Activated CD8-positive, alpha-beta memory T cell treated with anti-CD3 and anti-CD28 coated beads, Interleukin-2, amount 50 U/mL, for 48 hours (primary cell): ENCODE measurements at regions not wholly inside any gene's neighbourhood (a gene's known extent, or its start where the extent isn't known, plus 50 kb on each side); places are given as distances from the start of the nearest gene placed in this dataset.

Experiments
- DNase-seq: peaks from one replicate; pipeline ENCODE4 v3.0.0-alpha.2; 2020

DNA sequence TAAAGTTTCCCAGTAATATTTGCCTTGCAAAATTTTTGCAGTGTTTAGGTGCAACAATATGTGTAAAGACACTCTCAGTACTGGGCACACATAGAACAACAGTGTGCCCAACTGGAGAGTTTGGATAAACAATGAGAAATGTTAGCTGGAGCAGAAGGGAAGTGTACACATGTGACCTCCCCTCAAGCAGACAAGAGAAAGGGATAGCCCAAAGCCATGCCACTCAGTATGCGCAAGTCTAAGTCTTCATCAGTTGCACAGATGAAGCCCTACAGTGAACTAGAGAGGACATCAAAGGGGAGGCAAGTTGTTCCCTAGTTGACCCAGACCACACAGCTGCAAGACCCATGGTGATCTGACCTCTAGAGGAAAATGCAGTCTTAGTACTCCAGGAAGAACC, 97.9 kb upstream of the CDH11 start:
- no peak for DNase-seq

DNA sequence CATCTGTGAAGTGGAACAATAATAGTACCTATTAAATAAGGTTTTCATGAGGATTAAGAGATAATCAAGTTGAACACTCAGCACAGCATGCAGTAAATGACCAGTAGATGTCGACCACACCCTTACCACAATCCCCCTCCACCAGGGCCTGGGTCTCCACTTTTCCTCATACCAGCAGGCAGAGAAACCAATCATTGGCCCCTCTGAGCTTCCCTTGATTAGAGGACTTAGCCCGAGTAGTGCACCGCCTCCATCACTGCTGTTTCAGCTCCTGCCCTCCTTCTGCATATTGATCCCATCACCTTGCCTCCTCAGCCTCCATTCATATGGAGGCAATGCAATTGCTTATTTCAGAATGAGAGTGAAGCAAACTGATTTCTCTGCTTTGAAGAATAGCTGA, 96.5 kb upstream of the CDH11 start:
- no peak for DNase-seq

GRCh38 chr16:65213866-65214595, 92.2 kb upstream of the CDH11 start:
- DNase-seq = no peak

DNA sequence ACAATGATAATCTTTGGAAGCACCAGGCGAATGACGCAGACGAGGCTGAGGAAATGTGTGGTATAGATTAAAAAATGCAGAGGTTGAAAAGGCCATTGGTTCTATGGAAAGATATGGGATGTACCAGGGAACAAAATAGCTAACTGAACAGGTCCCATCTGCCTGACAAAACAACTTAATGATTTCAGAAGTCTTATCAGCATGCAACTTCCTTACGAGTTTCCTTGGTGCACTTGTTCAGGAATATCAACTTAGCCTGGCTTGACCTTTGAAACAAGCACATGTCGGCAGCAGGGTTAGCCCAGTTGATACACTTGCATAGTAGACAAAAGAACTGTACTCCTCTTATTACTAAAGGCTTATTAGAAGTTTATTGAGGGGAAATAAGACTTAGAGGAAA, 90.9 kb upstream of the CDH11 start:
- no peak for DNase-seq

DNA sequence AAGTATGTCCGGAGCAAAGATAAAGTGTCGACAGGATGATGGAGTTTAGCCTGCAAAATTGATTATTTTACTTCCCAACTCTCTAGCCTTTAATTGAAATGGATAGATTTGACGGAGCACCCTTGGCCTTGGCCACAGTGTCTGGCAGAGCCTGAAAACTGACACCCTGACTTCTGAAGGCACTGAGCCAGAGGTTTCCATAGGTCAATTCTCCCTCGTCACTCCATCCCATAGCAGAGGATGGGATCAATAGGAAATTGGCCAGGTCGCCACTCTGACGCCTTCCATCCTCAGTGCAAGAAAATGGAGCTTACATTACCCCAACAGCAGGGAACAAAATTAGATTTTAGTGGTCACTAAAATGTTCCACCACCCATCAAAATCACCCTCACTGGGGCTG, 90.4 kb upstream of the CDH11 start:
- DNase-seq = no peak

GRCh38 chr16:65202461-65202860, 80.6 kb upstream of the CDH11 start:
- DNase-seq = no peak

- no peak for DNase-seq
These were observed 79.6 kb upstream of the CDH11 start for GRCh38 chr16:65201511-65201910.

- no peak for DNase-seq
These were observed 79.0 kb upstream of the CDH11 start for GRCh38 chr16:65200857-65201256.

DNA sequence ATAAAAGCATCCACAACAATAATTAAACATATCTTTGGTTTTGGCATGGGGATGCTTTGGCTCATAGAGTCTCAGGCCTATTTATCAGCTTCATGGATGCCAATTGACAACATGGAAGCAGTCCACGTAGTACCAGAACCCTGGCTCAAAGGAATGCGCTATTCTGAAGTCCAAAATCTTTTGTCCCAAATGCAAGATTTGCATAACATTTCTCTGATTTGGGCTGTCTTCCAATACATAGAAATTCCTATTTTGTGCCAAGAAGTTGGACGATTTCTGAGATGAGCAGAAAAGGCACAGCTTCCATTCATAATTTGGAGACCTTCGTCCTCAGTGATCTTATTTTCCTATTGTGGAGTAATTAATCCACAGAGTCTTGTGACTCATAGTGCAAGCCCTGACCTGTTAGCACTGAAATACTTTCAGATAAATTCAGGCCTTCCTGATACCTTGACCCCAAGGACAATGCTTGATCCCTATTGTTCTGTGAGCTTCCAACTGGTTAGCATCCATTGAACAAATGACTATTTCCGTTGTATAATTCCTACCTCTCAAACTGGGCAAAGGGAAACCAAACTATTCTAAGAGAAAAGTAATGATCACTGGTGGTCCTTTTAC, 78.4 kb upstream of the CDH11 start:
- DNase-seq = no peak

- no peak for DNase-seq
These were observed 74.7 kb upstream of the CDH11 start for GRCh38 chr16:65196420-65197075.

- DNase-seq = no peak
These were observed 74.1 kb upstream of the CDH11 start for GRCh38 chr16:65195998-65196397.

DNA sequence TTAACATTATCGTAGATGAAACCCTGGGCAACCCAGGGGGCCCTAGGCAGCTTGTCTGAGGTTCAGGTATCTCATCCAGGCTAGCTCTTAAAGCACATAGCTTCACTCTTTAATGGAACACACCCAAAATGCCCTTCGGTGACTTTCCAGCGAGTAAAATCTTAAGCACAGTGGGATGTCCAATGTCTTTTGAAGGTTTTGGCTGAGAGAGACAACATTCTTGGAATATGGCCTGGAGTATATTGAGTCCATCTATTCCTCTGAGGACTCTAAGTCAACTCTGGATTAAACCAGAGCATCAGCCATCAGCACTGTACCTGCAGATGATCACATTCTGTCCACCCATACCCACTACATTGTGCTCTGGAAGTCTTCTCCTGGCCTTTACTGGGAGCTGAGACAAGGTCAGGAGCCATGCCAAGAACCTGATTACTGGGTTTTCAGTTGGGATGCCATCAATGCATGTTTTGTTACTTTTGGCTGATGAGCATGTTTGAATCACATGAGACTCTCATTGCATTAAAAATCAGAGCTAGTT, 63.4 kb upstream of the CDH11 start:
- no peak for DNase-seq

- DNase-seq = no peak
These were observed 59.3 kb upstream of the CDH11 start for GRCh38 chr16:65181071-65181561.

- DNase-seq = no peak
These were observed 56.3 kb upstream of the CDH11 start for GRCh38 chr16:65178151-65178550.

GRCh38 chr16:65176603-65177002, 54.7 kb upstream of the CDH11 start:
- DNase-seq = no peak

DNA sequence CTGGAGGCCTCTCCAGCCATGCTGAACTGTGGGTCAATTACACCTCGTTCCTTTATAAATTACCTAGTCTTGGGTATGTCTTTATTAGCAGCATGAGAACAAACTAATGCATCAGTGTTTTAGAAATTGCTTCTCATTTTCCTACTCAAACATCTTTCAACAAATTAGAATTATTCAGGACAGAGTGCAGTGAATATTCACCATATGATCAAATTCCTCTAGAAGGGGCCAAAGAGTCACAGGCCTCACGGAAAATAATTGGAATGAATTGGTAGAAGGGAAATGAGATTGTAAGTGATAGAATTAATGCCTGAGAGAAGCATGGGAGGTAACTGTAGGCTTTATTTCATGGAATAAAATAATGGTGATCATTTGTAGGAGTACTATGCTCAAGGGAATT, 50.5 kb upstream of the CDH11 start:
- no peak for DNase-seq
